ENCODE measurements at regions not wholly inside any gene's neighbourhood (a gene's known extent, or its start where the extent isn't known, plus 50 kb on each side); places are given as distances from the start of the nearest gene placed in this dataset.

- Histone ChIP-seq H3K4me3 (no peak overlapping the region), H3K27me3 (no peaks in the 10 kb centered on the region), H3K9me3 (no peaks in the 10 kb centered on the region), H3K27ac (no peak overlapping the region), H3K4me1 (no peaks in the 10 kb centered on the region), H3K36me3 (no peaks in the 10 kb centered on the region)
- DNase-seq (ENCODE audit: low spot score in 2 of 2), result no peak
- intact Hi-C loops (cut with DNase I), result no loop called here
- TF ChIP-seq CTCF (IDR thresholded peaks at IDR 0.05), result no peak
Observed at GRCh38 chr17:17421346-17422216, 55.2 kb upstream of the MED9 start.

GRCh38 chr17:17422217-17422610 lies 54.6 kb upstream of the MED9 start:
- DNase-seq (ENCODE audit: low spot score in 2 of 2), result no peak
- Histone ChIP-seq H3K27me3 (no peaks in the 10 kb centered on the region), H3K4me3 (no peak overlapping the region), H3K9me3 (no peaks in the 10 kb centered on the region), H3K27ac (no peak overlapping the region), H3K4me1 (no peaks in the 10 kb centered on the region), H3K36me3 (no peaks in the 10 kb centered on the region)
- intact Hi-C loops (cut with DNase I), result no loop called here
- no peak for TF ChIP-seq CTCF (IDR thresholded peaks at IDR 0.05)

GRCh38 chr17:17422641-17423040 lies 54.2 kb upstream of the MED9 start:
- Histone ChIP-seq H3K4me1 (no peaks in the 10 kb centered on the region), H3K27me3 (no peaks in the 10 kb centered on the region), H3K27ac (no peak overlapping the region), H3K9me3 (no peaks in the 10 kb centered on the region), H3K4me3 (no peak overlapping the region), H3K36me3 (no peaks in the 10 kb centered on the region)
- no peak for TF ChIP-seq CTCF (IDR thresholded peaks at IDR 0.05)
- DNase-seq (ENCODE audit: low spot score in 2 of 2), result no peak
- intact Hi-C loops (cut with DNase I), result no loop called here

- peak in 1 of 2 donors; percentile 43 for DNase-seq (ENCODE audit: low spot score in 2 of 2)
- no peaks in the 10 kb centered on the region for H3K36me3 ChIP-seq
- no peaks in the 10 kb centered on the region for H3K9me3 ChIP-seq
- TF ChIP-seq CTCF (IDR thresholded peaks at IDR 0.05), result no peak
- H3K27me3 ChIP-seq, result no peaks in the 10 kb centered on the region
- H3K27ac ChIP-seq, result no peak overlapping the region
- no peak overlapping the region for H3K4me3 ChIP-seq
- no peaks in the 10 kb centered on the region for H3K4me1 ChIP-seq
- intact Hi-C loops (cut with DNase I), result no loop called here
Observed at GRCh38 chr17:17423656-17424055, 53.1 kb upstream of the MED9 start.

- H3K27me3 ChIP-seq, result no peaks in the 10 kb centered on the region
- TF ChIP-seq CTCF (IDR thresholded peaks at IDR 0.05), result no peak
- intact Hi-C loops (cut with DNase I), result no loop called here
- no peak overlapping the region for H3K27ac ChIP-seq
- no peak for DNase-seq (ENCODE audit: low spot score in 2 of 2)
- H3K9me3 ChIP-seq, result no peaks in the 10 kb centered on the region
- no peaks in the 10 kb centered on the region for H3K36me3 ChIP-seq
- H3K4me1 ChIP-seq, result no peaks in the 10 kb centered on the region
- no peak overlapping the region for H3K4me3 ChIP-seq
Observed at GRCh38 chr17:17424552-17424951, 52.2 kb upstream of the MED9 start.
